Urothelium cell line (cell line): ENCODE measurements at regions not wholly inside any gene's neighbourhood (a gene's known extent, or its start where the extent isn't known, plus 50 kb on each side); places are given as distances from the start of the nearest gene placed in this dataset.
"Not testable (repeated sequence)": the region's sequence is repeated elsewhere in the genome, so short reads cannot be mapped to it uniquely, and the experiment has no call there.

Source experiments
- DNase-seq: peaks from one replicate; pipeline ENCODE4 v3.0.0; 2011; ENCODE audit warnings: low spot score, mixed read lengths
- FAIRE-seq: peaks from 2 replicates; lab custom pipeline; 2011; peaks lifted over from hg19 to GRCh38; lab: Jason Lieb, UNC

DNA sequence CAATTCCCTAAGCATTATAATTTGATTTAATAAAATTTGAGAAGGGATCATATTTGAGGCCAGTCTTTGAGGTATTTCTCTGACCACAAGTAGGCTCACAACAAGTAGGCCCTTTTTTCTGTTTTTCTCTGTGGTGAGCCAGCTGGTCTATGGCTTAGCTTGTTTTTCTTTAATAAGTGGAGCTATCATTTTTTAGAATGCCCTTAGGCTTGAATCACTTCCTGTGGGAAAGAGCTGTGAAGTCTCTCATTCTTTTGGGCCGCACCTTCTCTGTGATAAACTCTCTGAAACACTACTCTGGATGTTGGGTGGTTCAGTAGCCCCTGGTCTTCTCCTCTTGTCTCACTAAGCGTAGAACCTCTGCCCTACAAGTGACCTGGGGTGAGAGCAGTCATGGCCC lies 235.9 kb downstream of the SUCLG1 start:
- FAIRE-seq = no peak
- peak; percentile 65 for DNase-seq

GRCh38 chr2:84221102-84221501 lies 238.0 kb downstream of the SUCLG1 start:
- FAIRE-seq = not testable (repeated sequence)

DNA sequence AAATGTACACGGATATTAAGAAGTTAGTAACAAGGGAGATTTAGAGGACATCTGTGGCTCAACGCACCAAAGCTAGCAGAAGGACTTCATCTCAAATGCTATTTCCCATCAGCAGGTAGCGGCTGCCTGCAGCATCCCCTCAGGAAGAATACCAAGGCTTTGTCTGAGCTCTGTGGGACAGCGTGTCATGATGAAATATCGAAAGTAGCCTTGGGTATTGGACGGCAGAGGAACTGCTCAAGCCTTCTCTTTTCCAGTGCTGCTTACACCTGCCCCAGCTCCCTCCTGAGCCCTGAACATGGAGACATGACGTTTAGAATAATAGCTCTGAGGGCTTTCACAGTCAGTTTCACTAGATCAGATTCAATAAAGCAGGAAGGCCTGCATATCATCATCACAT lies 241.6 kb downstream of the SUCLG1 start:
- no peak for DNase-seq
- FAIRE-seq = no peak

More at GRCh38 chr2:84221102-84221501, 238.0 kb downstream of the SUCLG1 start:
- not testable (repeated sequence) for DNase-seq

DNA sequence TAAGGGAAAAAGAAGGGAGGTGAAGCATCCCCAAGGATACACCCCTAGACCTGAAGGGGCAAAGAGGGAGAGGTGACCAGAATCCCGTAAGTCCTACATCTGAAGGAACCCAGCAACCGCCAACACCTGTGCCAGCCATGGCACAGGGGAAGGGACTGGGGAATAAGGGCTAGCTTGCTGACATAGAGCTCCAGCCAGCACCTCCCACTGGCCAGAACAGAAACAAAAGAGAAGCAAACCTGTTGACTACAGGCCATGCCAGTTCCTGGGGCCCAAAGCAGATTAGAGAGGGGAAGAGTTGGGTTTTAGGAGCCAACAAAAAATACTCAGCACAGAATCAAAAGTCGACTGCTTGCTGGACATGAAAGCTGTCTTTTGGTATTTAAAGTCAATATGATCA lies 244.6 kb downstream of the SUCLG1 start:
- FAIRE-seq = no peak

GRCh38 chr2:84212611-84213314 lies 246.3 kb downstream of the SUCLG1 start:
- FAIRE-seq = no peak

More for the DNA sequence above, 244.6 kb downstream of the SUCLG1 start:
- DNase-seq = no peak

DNA sequence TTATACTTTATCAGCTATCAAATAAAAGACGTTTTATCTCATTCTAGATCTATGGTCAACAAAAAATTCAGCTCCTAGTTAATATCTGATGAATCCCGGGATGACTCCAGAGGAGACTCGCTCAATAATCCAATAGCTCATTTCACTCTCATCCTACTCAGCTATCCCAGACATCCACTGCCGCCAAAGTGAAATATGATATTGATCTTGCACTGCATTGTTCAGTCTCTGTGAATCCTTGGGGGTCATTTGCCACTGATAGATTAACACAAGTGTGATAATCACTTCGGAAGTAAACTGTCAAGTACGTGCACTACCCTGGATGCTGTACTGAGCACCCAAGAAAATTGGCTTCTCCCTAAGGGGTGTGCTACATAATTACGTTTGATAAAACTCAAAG lies 249.1 kb downstream of the SUCLG1 start:
- no peak for FAIRE-seq
- DNase-seq = no peak

More at GRCh38 chr2:84212611-84213314, 246.3 kb downstream of the SUCLG1 start:
- DNase-seq = no peak

DNA sequence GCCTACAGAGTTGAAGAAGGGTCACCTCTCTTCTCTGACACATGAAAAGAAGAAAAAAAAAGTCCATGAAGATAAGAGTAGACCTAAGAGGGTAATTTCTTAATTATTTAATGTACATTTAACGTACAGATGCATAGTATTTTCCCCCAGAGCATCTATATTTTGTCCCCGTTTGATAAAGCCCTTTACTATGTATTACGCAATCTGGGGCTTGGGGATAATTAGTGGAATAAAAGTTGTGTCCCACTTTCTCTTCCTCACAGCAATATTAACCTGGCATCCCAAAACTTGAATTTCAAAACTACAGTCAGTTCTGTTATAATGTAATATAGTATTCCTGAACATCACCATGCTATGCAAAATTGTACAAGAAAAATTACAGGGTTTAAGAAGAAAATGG lies 254.1 kb downstream of the SUCLG1 start:
- FAIRE-seq = no peak
- DNase-seq = no peak

GRCh38 chr2:84202166-84202565 lies 256.9 kb downstream of the SUCLG1 start:
- FAIRE-seq (no peak), DNase-seq (peak; percentile 7)

- no peak for FAIRE-seq
Measured at GRCh38 chr2:84201158-84201557, 257.9 kb downstream of the SUCLG1 start.

DNA sequence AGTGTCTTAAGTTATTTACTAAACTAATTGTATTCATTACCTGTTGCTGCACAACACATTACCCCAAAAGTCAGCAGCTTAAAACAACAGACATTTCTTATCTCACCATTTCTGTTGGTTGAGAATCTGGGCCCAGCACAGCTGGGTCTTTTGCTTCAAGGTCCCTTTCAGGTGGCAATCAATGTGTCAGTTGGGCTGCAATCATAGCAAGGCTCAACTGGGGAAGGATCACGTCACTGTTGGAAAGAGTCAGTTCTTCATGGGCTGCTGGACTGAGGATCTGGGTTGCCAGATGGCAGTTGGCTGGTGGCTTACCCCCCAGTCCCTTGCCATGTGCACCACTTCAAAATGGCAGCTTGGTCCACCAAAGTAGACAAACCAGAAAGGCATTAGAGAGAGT lies 261.2 kb downstream of the SUCLG1 start:
- FAIRE-seq = no peak
- no peak for DNase-seq

More at GRCh38 chr2:84201158-84201557, 257.9 kb downstream of the SUCLG1 start:
- DNase-seq = no peak

DNA sequence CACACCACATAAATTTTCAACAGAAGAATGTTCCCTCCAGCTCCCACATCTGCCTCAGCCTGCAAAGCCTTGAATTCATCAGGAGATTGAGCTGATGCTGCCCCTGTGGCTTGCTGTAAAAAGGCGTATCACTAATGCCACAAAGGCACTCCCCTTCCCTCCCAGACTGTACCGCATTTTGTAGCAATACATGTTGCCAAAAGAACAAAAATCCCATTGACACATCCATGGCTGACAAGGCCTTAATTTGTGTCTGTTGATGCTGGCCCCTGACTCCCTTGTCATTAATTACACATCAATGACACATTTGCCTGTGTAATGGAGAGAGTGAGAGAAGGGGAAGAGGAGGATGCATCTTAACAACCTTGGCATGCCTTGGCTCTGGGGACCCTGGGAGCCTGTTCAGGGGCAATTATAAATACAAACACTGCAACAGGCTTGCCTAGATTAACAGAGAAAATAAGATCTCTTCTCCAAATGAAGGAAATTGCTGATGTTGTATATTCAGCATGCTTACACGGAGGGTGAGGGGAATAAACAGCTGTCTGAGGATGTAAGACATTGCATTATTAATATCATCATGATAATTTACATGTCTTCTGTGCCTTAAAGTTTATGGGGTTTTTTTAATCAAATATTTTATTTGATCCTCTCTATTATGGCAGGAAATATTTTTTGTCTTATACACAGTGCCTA lies 264.0 kb downstream of the SUCLG1 start:
- DNase-seq = no peak
- FAIRE-seq = no peak

DNA sequence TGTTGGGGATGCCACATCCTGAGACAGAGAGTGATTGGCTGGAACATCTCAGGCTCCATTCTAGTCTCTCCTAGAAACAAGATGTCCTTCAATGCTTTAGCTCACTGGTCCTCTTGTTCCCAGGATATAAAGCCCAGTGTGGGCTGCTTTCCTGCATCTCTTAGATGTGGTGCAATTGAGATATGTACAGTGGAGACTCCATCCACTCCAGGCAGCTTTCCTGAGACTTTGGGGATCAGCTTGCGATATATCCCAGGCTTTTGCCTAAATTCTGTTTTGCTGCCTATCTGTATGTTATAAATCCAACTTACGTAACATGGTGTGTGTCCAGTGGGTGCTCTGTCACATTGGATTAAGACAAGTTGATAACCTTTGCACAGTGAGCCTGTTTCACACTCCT lies 264.9 kb downstream of the SUCLG1 start:
- no peak for FAIRE-seq
- no peak for DNase-seq

GRCh38 chr2:84187258-84187657 lies 271.8 kb downstream of the SUCLG1 start:
- FAIRE-seq = no peak
- no peak for DNase-seq

GRCh38 chr2:84181927-84182326 lies 277.2 kb downstream of the SUCLG1 start:
- DNase-seq = no peak
- no peak for FAIRE-seq

- no peak for DNase-seq
- no peak for FAIRE-seq
Measured at GRCh38 chr2:84177733-84178132, 281.3 kb downstream of the SUCLG1 start.

- DNase-seq (no peak), FAIRE-seq (no peak)
Measured at GRCh38 chr2:84175970-84176369, 283.1 kb downstream of the SUCLG1 start.

DNA sequence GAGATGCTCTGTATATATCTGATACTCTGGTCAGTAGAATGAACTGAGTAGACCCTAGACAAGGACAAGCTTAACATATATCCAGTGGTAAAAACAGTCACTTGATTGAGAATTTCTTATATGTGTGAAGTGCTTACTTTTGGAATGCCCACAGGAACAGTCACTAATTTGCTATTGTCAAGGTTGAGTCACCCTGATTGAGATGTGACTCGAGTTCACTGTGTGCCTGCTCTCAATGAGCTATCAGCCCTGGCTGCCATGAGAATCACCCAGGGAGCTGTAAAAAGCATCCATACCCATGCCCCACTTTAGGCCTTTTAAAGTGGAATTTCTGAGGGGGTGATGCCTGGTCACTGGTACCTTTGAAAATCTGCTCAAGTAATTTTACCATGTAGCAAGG lies 283.7 kb downstream of the SUCLG1 start:
- no peak for FAIRE-seq

GRCh38 chr2:84173041-84173440 lies 286.0 kb downstream of the SUCLG1 start:
- DNase-seq (no peak), FAIRE-seq (no peak)

More for the DNA sequence above, 283.7 kb downstream of the SUCLG1 start:
- DNase-seq = no peak

DNA sequence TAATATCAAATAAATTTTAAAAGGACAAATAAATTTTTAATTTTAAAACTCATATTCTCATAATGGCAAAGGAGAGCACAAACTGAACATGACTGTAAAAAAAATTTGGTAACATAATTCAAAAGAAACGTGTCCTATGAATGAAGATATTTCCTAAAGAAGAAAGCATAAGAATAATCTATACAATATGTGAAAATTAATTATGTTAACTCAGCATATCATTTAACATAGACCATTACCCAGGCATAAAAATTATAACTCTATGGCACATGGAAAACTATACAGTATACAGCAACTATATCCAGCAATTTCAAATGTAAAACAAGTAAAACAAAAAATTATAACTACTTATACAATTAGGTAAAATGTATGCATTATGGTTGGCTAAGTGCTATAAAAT lies 288.1 kb downstream of the SUCLG1 start:
- FAIRE-seq = no peak
- no peak for DNase-seq

DNA sequence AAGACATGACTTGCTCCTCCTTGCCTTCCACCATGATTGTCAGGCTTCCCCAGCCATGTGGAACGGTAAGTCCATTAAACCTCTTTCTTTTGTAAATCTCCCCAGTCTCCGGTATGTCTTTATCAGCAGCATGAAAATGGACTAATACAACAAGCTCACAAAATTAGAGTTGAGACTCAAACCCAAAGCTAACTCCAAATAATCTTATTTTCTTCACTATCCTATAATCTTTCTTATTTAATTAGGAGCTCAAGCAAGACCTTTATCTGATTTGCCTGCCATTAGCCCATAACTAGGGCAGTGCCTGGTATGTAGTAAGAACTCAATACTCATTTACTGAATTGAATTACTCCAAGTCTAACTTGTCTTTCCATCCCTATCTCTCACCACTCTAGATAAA lies 289.2 kb downstream of the SUCLG1 start:
- DNase-seq = no peak
- FAIRE-seq = no peak

DNA sequence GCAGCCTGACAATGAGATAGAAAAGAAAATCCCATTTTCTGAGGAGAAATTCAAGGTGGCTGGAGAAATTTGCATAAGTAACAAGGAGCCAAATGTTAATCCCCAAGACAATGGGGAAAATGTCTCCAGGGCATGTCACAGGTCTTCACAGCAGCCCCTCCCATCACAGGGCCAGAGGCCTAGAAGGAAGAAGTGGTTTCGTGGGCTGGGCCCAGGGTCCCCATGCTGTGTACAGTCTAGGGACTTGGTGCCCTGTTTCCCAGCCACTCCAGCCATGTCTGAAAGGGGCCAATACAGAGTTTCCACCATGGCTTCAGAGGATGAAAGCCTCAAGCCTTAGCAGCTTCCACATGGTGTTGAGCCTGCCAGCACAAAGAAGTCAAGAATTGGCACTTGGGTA lies 290.5 kb downstream of the SUCLG1 start:
- not testable (repeated sequence) for FAIRE-seq, DNase-seq

DNA sequence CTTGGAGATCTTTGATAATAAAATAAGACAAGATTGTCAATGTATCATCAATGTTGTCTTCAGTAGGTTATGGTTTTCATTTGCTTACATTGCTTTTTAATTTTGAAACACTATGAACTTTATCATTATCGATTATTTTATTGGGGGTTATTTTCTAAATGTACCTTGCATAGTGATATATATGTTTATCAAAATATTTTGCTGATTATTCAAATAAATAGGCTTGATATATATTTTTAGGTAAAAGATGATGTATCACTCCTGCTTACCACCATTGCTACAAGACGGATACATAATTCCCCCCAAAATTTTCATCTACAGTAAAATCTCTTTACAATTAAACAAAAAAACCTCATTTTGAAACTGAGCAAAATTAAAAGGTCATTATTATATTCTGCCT lies 293.8 kb downstream of the SUCLG1 start:
- DNase-seq (no peak), FAIRE-seq (no peak)
